KMS-11 (cell line): ENCODE measurements at regions not wholly inside any gene's neighbourhood (a gene's known extent, or its start where the extent isn't known, plus 50 kb on each side); places are given as distances from the start of the nearest gene placed in this dataset.

Experiments used
- H2AFZ ChIP-seq: fragments of 200-600 bp; sonication (generic); 2 replicates; pipeline ENCODE4 v1.6.1; 2016; ENCODE audit warnings: antibody characterized with exemption, mixed run types, low read depth
- H3K27ac ChIP-seq: fragments of 200-600 bp; sonication (generic); 2 replicates; pipeline ENCODE4 v1.6.1; 2016; ENCODE audit warnings: mild to moderate bottlenecking, mixed run types
- H3K27me3 ChIP-seq: fragments of 200-600 bp; sonication (generic); 2 replicates; pipeline ENCODE4 v1.6.1; 2017; ENCODE audit warnings: mild to moderate bottlenecking, low read depth, mixed run types, moderate library complexity; ENCODE audit not compliant: insufficient read depth
- H3K36me3 ChIP-seq: fragments of 200-600 bp; sonication (generic); 2 replicates; pipeline ENCODE4 v1.6.1; 2017; ENCODE audit warnings: mild to moderate bottlenecking, mixed run types; ENCODE audit not compliant: insufficient read depth
- H3K4me1 ChIP-seq: fragments of 200-600 bp; sonication (generic); 2 replicates; pipeline ENCODE4 v1.6.1; 2016; ENCODE audit warnings: mild to moderate bottlenecking, low read depth, mixed run types; ENCODE audit not compliant: poor library complexity, severe bottlenecking
- H3K4me2 ChIP-seq: fragments of 200-600 bp; sonication (generic); 2 replicates; pipeline ENCODE4 v1.7.0; 2016; ENCODE audit warnings: mild to moderate bottlenecking, mixed run types
- H3K4me3 ChIP-seq: fragments of 200-600 bp; sonication (generic); IDR thresholded peaks from 2 replicates; pipeline ENCODE4 v1.6.1; 2017; ENCODE audit warnings: low read depth, low read length, mixed read lengths; ENCODE audit not compliant: insufficient read depth
- H3K79me2 ChIP-seq: fragments of 200-600 bp; sonication (generic); 2 replicates; pipeline ENCODE4 v1.6.1; 2016; ENCODE audit warnings: low read depth, mixed run types; ENCODE audit not compliant: insufficient read depth
- H3K9ac ChIP-seq: fragments of 200-600 bp; sonication (generic); 2 replicates; pipeline ENCODE4 v1.6.1; 2016; ENCODE audit warnings: mild to moderate bottlenecking, mixed run types
- H4K20me1 ChIP-seq: fragments of 200-600 bp; sonication (generic); 2 replicates; pipeline ENCODE4 v1.6.1; 2016; ENCODE audit warnings: mild to moderate bottlenecking, mixed run types; ENCODE audit not compliant: insufficient read depth
- CTCF ChIP-seq: fragments of 200-600 bp; sonication (generic); conservative IDR thresholded peaks from 2 replicates; pipeline ENCODE4 v1.6.1; 2017; ENCODE audit warnings: low read depth, mild to moderate bottlenecking, antibody characterized with exemption, low read length, moderate library complexity, mixed read lengths

GRCh38 chr5:175380701-175381100 is 63.3 kb downstream of the DRD1 start:
- H2AFZ ChIP-seq, result no peak overlapping the region
- no peak overlapping the region for H3K4me2 ChIP-seq
- H3K9ac ChIP-seq, result no peak overlapping the region
- no peaks in the 10 kb centered on the region for H3K36me3 ChIP-seq
- H3K4me1 ChIP-seq, result no peaks in the 10 kb centered on the region
- no peak overlapping the region for H3K27ac ChIP-seq
- H3K4me3 ChIP-seq, result no peak overlapping the region
- no peak for TF ChIP-seq CTCF
- H4K20me1 ChIP-seq, result no peaks in the 10 kb centered on the region
- no peaks in the 10 kb centered on the region for H3K27me3 ChIP-seq
- no peaks in the 10 kb centered on the region for H3K79me2 ChIP-seq

GRCh38 chr5:175379867-175380266 is 64.1 kb downstream of the DRD1 start:
- Histone ChIP-seq H3K27ac (no peak overlapping the region), H3K4me3 (no peak overlapping the region), H4K20me1 (no peaks in the 10 kb centered on the region), H3K79me2 (no peaks in the 10 kb centered on the region), H3K27me3 (no peaks in the 10 kb centered on the region), H3K9ac (no peak overlapping the region), H3K4me2 (no peak overlapping the region), H2AFZ (no peak overlapping the region), H3K36me3 (no peaks in the 10 kb centered on the region), H3K4me1 (no peaks in the 10 kb centered on the region)
- no peak for TF ChIP-seq CTCF

DNA sequence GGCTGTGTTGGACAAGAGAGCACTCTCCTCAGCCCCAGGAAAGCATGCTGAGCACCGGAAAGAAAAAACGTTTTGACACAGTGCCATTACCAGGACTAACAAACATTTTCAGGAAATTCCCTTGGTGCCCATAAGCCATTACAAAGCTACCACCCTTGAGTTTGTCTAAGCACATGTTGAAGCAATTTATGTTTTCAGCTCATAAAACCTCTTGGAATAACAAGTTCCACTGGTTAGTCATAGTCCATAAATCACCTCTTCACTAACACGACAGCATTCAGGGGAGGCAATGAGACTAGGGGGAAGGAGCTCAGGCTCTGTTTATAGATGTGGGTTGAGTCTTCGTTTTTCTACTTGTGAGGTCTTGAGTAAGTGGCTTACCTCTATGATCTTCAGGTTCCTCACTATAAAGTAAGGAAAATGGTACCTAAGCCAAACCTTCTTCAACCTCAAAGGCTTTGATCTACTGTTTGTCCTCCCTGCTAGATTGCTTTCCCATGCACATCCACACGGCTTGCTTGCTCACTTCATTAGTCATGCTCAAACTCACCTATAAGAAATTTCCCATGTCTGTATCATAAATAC is 65.4 kb downstream of the DRD1 start:
- Histone ChIP-seq H4K20me1 (no peaks in the 10 kb centered on the region), H3K4me3 (no peak overlapping the region), H3K27me3 (no peaks in the 10 kb centered on the region), H3K36me3 (no peaks in the 10 kb centered on the region), H3K9ac (no peak overlapping the region), H3K4me2 (no peak overlapping the region), H3K4me1 (no peaks in the 10 kb centered on the region), H3K79me2 (no peaks in the 10 kb centered on the region), H3K27ac (no peak overlapping the region), H2AFZ (no peak overlapping the region)
- no peak for TF ChIP-seq CTCF

- Histone ChIP-seq H3K27ac (no peak overlapping the region), H3K4me2 (no peak overlapping the region), H3K36me3 (no peaks in the 10 kb centered on the region), H3K79me2 (no peaks in the 10 kb centered on the region), H2AFZ (no peak overlapping the region), H3K27me3 (no peaks in the 10 kb centered on the region), H4K20me1 (no peaks in the 10 kb centered on the region), H3K9ac (no peak overlapping the region), H3K4me3 (no peak overlapping the region), H3K4me1 (no peaks in the 10 kb centered on the region)
- TF ChIP-seq CTCF, result no peak
Observed at GRCh38 chr5:175377816-175378215, 66.2 kb downstream of the DRD1 start.
